ENCODE measurements at regions not wholly inside any gene's neighbourhood (a gene's known extent, or its start where the extent isn't known, plus 50 kb on each side); places are given as distances from the start of the nearest gene placed in this dataset.

DNA sequence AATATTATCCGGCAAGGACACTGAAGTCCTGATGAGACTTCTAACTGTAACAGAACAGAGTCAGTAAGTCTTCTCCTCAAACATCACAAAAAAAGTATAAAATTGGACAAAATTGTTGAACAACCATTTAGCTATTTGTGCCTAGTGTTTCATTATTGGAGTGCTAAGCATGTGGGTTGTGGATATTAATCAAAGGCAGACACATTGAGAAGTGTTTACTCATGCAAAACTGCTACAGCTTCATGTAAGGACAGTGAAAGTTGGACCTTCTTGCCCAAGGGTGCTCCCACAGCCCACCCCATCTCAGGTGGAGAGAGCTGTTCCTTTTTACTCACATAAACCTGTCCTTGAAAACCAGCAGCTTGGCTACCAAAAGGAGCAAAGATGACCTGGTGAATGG is 355.1 kb upstream of the DAB2 start:
- TF ChIP-seq POLR2A (IDR thresholded peaks at IDR 0.05), result no peak
- TF ChIP-seq, protein P1, sequence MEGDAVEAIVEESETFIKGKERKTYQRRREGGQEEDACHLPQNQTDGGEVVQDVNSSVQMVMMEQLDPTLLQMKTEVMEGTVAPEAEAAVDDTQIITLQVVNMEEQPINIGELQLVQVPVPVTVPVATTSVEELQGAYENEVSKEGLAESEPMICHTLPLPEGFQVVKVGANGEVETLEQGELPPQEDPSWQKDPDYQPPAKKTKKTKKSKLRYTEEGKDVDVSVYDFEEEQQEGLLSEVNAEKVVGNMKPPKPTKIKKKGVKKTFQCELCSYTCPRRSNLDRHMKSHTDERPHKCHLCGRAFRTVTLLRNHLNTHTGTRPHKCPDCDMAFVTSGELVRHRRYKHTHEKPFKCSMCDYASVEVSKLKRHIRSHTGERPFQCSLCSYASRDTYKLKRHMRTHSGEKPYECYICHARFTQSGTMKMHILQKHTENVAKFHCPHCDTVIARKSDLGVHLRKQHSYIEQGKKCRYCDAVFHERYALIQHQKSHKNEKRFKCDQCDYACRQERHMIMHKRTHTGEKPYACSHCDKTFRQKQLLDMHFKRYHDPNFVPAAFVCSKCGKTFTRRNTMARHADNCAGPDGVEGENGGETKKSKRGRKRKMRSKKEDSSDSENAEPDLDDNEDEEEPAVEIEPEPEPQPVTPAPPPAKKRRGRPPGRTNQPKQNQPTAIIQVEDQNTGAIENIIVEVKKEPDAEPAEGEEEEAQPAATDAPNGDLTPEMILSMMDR (IDR thresholded peaks at IDR 0.05), result no peak
